IPS DF 6.9 (cell line): ENCODE measurements at regions not wholly inside any gene's neighbourhood (a gene's known extent, or its start where the extent isn't known, plus 50 kb on each side); places are given as distances from the start of the nearest gene placed in this dataset.

Source experiments
- DNase-seq: peaks from one replicate; pipeline ENCODE4 v3.0.0-alpha.2; 2013; ENCODE audit warnings: low read depth, low spot score
- H3K27ac ChIP-seq: one replicate; pipeline ENCODE4 v1.5.1; 2013; ENCODE audit warnings: low read length, control low read depth
- H3K27me3 ChIP-seq: 2 replicates; pipeline ENCODE4 v1.6.1; 2013; ENCODE audit warnings: mild to moderate bottlenecking, low read length; ENCODE audit not compliant: control insufficient read depth, insufficient read depth
- H3K36me3 ChIP-seq: 2 replicates; pipeline ENCODE4 v1.6.1; 2013; ENCODE audit warnings: low read length; ENCODE audit not compliant: control insufficient read depth, insufficient read depth
- H3K4me1 ChIP-seq: 2 replicates; pipeline ENCODE4 v1.6.1; 2013; ENCODE audit warnings: low read length; ENCODE audit not compliant: control insufficient read depth, insufficient read depth
- H3K4me3 ChIP-seq: 2 replicates; pipeline ENCODE4 v1.5.1; 2013; ENCODE audit warnings: mild to moderate bottlenecking, low read length
- H3K9me3 ChIP-seq: 2 replicates; pipeline ENCODE4 v1.6.1; 2013; ENCODE audit warnings: low read length, inconsistent platforms; ENCODE audit not compliant: control insufficient read depth, insufficient read depth
- WGBS: extraction: QIAGEN DNeasy Blood & Tissue Kit; methylation state at CpG from one replicate; pipeline ENCODE4 v1.1.7; 2013; ENCODE audit warnings: mixed read lengths, missing lambda C conversion rate; ENCODE audit not compliant: insufficient read length, insufficient coverage; 5-methylcytosine and 5-hydroxymethylcytosine counted together

DNA sequence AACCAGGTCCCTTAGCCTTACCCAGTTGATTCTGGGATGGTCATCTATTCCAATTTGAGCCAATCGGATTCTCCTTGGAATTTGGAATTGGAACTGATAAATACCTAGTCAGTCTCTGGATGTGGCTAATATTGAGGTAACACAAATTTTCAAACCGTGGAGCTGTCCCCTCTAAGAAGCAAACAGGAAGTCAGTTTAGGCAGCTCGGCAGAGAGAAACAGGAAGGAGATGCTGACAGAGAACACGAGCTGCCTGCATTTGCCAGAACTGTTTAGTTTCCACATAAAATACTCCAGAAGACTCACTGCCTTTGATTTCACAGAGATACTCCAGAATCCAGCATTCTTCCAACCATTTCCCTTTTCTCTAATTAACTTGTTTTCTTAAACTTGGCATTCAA is 1024.9 kb downstream of the BCL11A start:
- H3K4me1 ChIP-seq: no peaks in the 10 kb centered on the region
- no peaks in the 10 kb centered on the region for H3K9me3 ChIP-seq
- no peaks in the 10 kb centered on the region for H3K27me3 ChIP-seq
- no peak overlapping the region for H3K4me3 ChIP-seq
- no CpG with 5 or more reads among the region's 4 CpGs for WGBS
- no peaks in the 10 kb centered on the region for H3K36me3 ChIP-seq
- DNase-seq: no peak
- H3K27ac ChIP-seq: no peak overlapping the region

DNA sequence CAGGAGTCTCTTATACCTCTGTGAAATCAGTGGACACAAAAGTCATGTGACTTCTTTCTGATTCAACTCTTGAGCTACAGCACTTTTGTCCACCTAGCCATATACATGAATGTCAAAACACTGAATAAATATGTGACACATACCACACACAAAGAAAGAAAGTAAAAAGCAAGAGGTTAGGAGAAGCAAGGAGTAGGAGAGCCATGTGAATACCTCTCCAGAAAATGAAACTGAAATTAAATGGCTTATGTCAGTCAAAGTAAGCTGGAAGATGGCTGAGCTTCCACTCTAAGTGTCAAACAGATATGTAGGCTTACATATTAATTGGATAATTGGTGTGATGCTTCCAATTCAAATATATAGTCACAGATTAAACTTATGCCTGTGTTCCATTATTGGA is 1050.5 kb downstream of the BCL11A start:
- Histone ChIP-seq H3K9me3 (no peaks in the 10 kb centered on the region), H3K27me3 (no peaks in the 10 kb centered on the region), H3K27ac (no peak overlapping the region), H3K36me3 (no peaks in the 10 kb centered on the region), H3K4me1 (no peaks in the 10 kb centered on the region), H3K4me3 (no peak overlapping the region)
- DNase-seq: no peak

DNA sequence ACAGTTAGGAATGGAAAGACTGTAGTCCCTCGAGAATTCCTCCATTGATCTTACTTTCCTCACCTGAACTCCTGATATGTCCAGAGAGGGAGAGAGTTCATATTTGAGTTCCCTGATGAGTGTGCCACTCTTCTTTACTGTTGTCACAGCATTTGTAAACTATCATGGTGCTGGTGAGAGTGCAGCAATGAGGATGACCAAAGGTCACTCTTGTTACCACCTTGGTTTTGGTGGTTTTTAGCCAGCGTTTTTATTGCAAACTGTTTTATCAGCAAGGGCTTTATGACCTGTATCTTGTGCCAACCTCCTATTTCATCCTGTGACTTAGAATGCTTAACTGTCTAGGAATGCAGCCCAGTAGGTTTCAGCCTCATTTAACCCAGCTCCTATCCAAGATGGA is 1062.5 kb downstream of the BCL11A start:
- no CpG with 5 or more reads among the region's 2 CpGs for WGBS
- Histone ChIP-seq H3K36me3 (no peaks in the 10 kb centered on the region), H3K27ac (no peak overlapping the region), H3K9me3 (no peaks in the 10 kb centered on the region; the same call in 1 of the 2 replicates), H3K27me3 (no peaks in the 10 kb centered on the region), H3K4me3 (no peak overlapping the region), H3K4me1 (no peaks in the 10 kb centered on the region)
- DNase-seq: no peak

DNA sequence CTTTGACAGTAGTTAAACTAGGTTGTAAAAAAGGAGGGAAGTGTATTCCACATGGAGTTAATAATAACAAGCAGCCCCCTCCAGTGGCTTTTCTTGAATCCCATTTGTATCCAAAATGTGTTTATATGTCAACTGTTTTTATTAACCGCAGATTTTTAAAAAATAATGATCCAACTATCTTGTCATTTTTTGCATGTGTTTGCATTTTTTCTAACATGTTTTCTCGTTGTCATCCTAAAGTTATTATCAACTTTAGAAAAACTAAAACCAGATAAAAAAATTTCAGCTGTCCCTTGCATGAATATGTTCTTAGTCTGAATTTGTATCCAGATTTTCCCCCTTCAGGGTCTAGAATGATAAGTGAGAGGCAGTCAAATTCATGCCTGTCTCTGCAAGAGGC is 1063.3 kb downstream of the BCL11A start:
- WGBS: no CpG with 5 or more reads among the region's 2 CpGs
- H3K27ac ChIP-seq: no peak overlapping the region
- no peaks in the 10 kb centered on the region for H3K9me3 ChIP-seq

DNA sequence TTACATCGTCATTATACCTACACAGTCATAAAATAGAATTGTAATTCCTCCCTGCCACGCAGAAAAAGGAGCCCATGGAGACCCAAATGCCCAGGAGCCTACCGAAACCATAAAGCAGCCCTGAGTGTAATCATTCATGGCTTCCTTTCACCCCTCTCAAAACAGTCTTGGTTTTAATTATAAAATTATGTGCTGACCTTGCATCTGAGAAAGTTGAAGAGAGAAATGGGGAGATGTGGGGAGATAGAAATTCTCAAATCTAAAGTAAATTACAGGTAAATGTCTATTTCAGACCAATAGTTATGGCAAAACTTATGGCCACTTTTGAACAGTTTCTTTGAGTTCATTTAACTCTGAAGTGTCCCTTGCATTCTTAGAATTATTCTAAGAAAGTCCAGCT is 1068.8 kb downstream of the BCL11A start:
- H3K4me3 ChIP-seq: no peak overlapping the region
- H3K27ac ChIP-seq: no peak overlapping the region
- no CpG with 5 or more reads among the region's 3 CpGs for WGBS
- 0 out of 2 replicates have a peak, but pooled peaks cover 2% of the 10 kb centered on the region for H3K4me1 ChIP-seq
- DNase-seq: no peak
- no peaks in the 10 kb centered on the region for H3K36me3 ChIP-seq
- H3K9me3 ChIP-seq: no peaks in the 10 kb centered on the region
- H3K27me3 ChIP-seq: no peaks in the 10 kb centered on the region

More for the DNA sequence above, 1063.3 kb downstream of the BCL11A start:
- DNase-seq: no peak
- H3K4me1 ChIP-seq: no peaks in the 10 kb centered on the region
- no peaks in the 10 kb centered on the region for H3K27me3 ChIP-seq
- no peak overlapping the region for H3K4me3 ChIP-seq
- H3K36me3 ChIP-seq: no peaks in the 10 kb centered on the region

DNA sequence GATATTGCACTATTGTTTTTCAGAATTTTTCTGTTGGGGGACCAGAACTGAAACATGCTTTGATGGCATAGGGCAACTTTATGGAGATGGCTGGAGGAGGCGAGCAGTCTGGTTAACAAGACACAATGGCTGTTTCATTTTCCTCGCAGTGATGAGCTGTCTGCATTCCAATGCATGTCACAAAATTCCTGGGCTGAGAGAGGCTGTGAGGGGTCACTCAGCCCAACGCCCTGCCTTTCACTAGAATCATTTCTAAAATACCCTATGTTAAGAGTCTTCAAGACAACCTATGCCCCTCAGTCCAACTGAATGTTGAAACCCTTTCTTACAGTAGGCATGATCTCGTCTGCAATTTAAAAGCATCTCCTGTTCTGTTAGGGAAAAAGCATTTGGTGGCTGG is 1090.0 kb downstream of the BCL11A start:
- Histone ChIP-seq H3K27ac (no peak overlapping the region), H3K4me3 (no peak overlapping the region), H3K9me3 (no peaks in the 10 kb centered on the region), H3K27me3 (no peaks in the 10 kb centered on the region), H3K36me3 (no peaks in the 10 kb centered on the region), H3K4me1 (no peaks in the 10 kb centered on the region)
- WGBS: no CpG with 5 or more reads among the region's 4 CpGs
- no peak for DNase-seq

DNA sequence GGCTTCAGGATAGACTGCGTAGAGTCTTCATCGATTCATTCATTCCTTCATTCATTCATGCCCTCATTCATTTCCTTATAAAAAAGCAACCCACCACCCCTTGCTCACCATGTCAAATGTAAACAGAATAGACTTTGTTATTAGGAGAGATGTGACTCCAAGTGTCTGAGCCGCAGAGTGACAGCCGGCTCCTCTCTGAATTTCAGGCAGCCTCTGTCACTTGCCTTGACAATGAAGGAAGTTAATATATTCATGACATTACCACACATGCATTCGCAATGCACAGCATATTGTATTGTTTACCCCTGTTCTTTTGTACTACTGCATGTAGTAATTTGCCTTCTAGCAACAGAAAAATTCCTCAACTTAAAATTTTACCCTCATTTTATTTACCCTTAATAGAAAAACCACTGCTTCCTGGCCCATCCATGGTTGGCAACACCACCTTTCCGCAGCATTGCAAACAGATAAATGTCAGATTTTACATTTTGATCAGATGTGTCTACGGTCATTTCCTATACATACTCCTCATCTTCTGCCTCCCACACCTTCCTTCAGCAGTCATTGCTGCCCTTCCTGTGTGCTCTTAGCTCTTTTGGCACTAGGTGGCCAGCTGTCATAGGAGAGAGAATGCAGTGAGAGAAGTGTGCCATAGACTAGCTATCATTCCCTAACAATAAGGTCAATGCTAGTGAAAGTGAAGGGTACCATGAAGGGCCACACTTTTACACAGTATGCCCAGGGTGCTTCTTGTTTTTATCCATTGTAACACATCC is 1090.8 kb downstream of the BCL11A start:
- no peak overlapping the region for H3K4me3 ChIP-seq
- WGBS: no CpG with 5 or more reads among the region's 7 CpGs
- H3K36me3 ChIP-seq: no peaks in the 10 kb centered on the region
- no peak for DNase-seq
- no peaks in the 10 kb centered on the region for H3K9me3 ChIP-seq
- H3K27ac ChIP-seq: no peak overlapping the region
- no peaks in the 10 kb centered on the region for H3K27me3 ChIP-seq
- H3K4me1 ChIP-seq: no peaks in the 10 kb centered on the region

DNA sequence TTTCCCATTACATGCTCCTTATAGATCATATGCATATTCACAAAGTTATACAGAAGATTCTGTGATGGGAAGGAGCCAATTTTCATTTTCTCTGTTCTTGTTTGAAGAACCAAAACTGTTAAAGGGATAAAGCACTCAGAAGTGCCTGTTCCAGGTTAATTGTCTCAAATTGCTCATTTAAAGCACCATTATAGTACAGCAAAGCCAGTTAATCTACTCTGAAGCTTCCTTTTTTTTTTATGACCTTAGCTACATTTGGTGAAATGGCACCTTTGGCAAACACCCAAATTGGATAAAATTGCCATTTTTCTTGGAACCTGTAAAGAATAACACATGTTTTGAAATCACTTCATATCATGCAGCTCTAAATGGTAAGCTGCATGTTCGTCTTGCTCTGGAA is 1092.3 kb downstream of the BCL11A start:
- no CpG with 5 or more reads among the region's 1 CpG for WGBS

DNA sequence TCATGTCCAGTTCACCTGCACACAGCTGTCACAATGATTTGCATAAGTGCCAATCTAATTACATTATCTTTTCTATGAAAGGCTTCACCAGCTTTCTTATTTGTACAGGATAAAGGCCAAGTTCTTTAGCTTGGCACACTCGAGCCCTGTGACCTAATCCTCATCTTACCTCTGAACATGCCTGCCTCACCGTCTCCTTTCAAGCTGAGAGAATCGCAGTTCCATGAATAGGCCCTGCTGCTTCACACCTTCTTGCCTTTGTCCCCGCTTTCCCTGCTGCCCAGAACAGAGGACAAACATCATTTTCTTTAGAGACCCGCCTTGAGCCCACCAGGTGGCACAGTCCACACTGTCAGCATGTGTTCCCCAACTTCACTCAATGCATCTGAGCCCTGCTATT is 1094.7 kb downstream of the BCL11A start:
- no peak for DNase-seq
- H3K27ac ChIP-seq: no peak overlapping the region
- WGBS: no CpG with 5 or more reads among the region's 5 CpGs

More for the DNA sequence above, 1092.3 kb downstream of the BCL11A start:
- Histone ChIP-seq H3K9me3 (no peaks in the 10 kb centered on the region), H3K36me3 (no peaks in the 10 kb centered on the region), H3K27ac (no peak overlapping the region), H3K4me3 (no peak overlapping the region), H3K27me3 (no peaks in the 10 kb centered on the region), H3K4me1 (no peaks in the 10 kb centered on the region)
- no peak for DNase-seq

DNA sequence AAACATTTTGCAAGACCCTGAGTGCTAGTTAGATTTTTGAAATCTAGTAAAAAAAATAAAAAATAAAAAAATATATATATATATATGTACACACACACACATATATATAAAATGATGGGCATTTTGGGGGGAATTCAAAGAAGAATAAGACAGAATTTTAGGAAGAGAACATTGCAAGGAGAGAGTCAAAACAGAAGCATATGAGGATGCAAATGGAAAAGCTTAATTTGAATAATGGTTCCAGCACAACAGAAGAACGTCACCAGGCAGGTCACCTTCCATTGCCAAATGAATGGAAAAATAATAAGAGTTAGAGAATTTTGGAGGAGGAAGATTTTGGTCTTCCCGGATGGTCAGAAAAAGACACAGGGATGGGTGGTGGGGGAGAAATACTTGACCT is 1097.2 kb downstream of the BCL11A start:
- no peaks in the 10 kb centered on the region for H3K9me3 ChIP-seq
- no CpG with 5 or more reads among the region's 2 CpGs for WGBS
- no peaks in the 10 kb centered on the region for H3K4me1 ChIP-seq
- H3K36me3 ChIP-seq: no peaks in the 10 kb centered on the region
- DNase-seq: no peak
- H3K27me3 ChIP-seq: no peaks in the 10 kb centered on the region
- no peak overlapping the region for H3K4me3 ChIP-seq
- H3K27ac ChIP-seq: no peak overlapping the region

More for the DNA sequence above, 1094.7 kb downstream of the BCL11A start:
- no peak overlapping the region for H3K4me3 ChIP-seq
- H3K9me3 ChIP-seq: no peaks in the 10 kb centered on the region
- no peaks in the 10 kb centered on the region for H3K27me3 ChIP-seq
- no peaks in the 10 kb centered on the region for H3K36me3 ChIP-seq
- H3K4me1 ChIP-seq: no peaks in the 10 kb centered on the region

DNA sequence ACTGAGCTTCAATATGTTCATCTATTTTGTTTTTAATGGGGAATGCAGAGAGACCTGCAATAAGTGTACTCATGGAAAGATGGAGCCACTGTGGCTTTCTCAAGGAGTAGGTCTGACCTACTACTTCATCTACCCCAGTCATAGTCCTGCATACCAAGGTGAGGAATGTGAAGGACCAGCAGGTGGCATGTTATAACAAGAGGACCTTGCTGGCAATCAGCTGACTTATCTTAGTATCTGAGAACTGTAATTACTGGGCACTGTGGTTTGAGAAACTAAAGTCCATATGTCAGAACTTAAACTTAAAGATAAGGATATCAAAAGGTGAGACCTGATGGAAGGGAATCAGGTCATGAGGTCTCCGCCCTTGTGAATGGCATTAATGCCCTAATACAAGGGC is 1104.2 kb downstream of the BCL11A start:
- no peaks in the 10 kb centered on the region for H3K27me3 ChIP-seq
- no peak overlapping the region for H3K27ac ChIP-seq
- H3K4me1 ChIP-seq: no peaks in the 10 kb centered on the region
- no peaks in the 10 kb centered on the region for H3K36me3 ChIP-seq
- DNase-seq: no peak
- no CpG with 5 or more reads among the region's 1 CpG for WGBS
- H3K4me3 ChIP-seq: no peak overlapping the region
- H3K9me3 ChIP-seq: no peaks in the 10 kb centered on the region
